WTC11 (cell line): ENCODE measurements at regions not wholly inside any gene's neighbourhood (a gene's known extent, or its start where the extent isn't known, plus 50 kb on each side); places are given as distances from the start of the nearest gene placed in this dataset.

Experiments used
- ATAC-seq: fragments of 200-7000 bp; cut with Tn5 transposase; 2 replicates; pipeline ENCODE4 v1.10.0; 2021; ENCODE audit warnings: mild to moderate bottlenecking, moderate library complexity
- CTCF ChIA-PET: fragments of 300-600 bp; sonication (Branson Sonifier 250); formaldehyde crosslinking; loops from one replicate; lab custom pipeline; 2021; ENCODE audit warnings: antibody characterized with exemption; lab: Charles Lee
- POLR2A ChIA-PET: fragments of 350-600 bp; sonication (Branson Sonifier 250); formaldehyde crosslinking; loops from one replicate; lab custom pipeline; 2021; ENCODE audit warnings: antibody characterized with exemption; lab: Charles Lee
- DNase-seq: peaks from one replicate; pipeline ENCODE4 v3.0.0; 2021; ENCODE audit warnings: low spot score
- H3K27ac Mint-ChIP-seq: 2 replicates; pipeline ENCODE4 v1.8.0; 2021; ENCODE audit warnings: mixed read lengths
- H3K27me3 Mint-ChIP-seq: 2 replicates; pipeline ENCODE4 v1.8.0; 2021; ENCODE audit warnings: low read depth, mild to moderate bottlenecking, moderate library complexity, mixed read lengths
- H3K36me3 Mint-ChIP-seq: 2 replicates; pipeline ENCODE4 v1.8.0; 2021; ENCODE audit warnings: mixed read lengths
- H3K4me1 Mint-ChIP-seq: 2 replicates; pipeline ENCODE4 v1.8.0; 2022; ENCODE audit warnings: mixed read lengths
- H3K4me3 Mint-ChIP-seq: 2 replicates; pipeline ENCODE4 v1.8.0; 2021; ENCODE audit warnings: mild to moderate bottlenecking, moderate library complexity, mixed read lengths
- H3K9me3 Mint-ChIP-seq: 2 replicates; pipeline ENCODE4 v1.8.0; 2021; ENCODE audit warnings: mixed read lengths
- ARID4B ChIP-seq: sonication (generic); formaldehyde crosslinking; IDR thresholded peaks from 2 replicates; pipeline ENCODE4 v1.8.0; 2023; ENCODE audit warnings: missing genetic modification reagents, mild to moderate bottlenecking, borderline replicate concordance
- E2F1 ChIP-seq: sonication (generic); formaldehyde crosslinking; IDR thresholded peaks from 2 replicates; pipeline ENCODE4 v1.8.0; 2022; ENCODE audit warnings: mild to moderate bottlenecking, missing genetic modification reagents
- GABPB1 ChIP-seq: sonication (generic); formaldehyde crosslinking; IDR thresholded peaks from 2 replicates; pipeline ENCODE4 v1.8.1; 2023; ENCODE audit warnings: mild to moderate bottlenecking, missing genetic modification reagents
- JUN ChIP-seq: sonication (generic); formaldehyde crosslinking; IDR thresholded peaks from 2 replicates; pipeline ENCODE4 v1.8.0; 2023; ENCODE audit warnings: mild to moderate bottlenecking, missing genetic modification reagents
- MXD4 ChIP-seq: fragments of 250-450 bp; sonication (Bioruptor Pico); IDR thresholded peaks from 2 replicates; pipeline ENCODE4 v1.8.0; 2021; ENCODE audit warnings: mild to moderate bottlenecking, moderate library complexity, borderline replicate concordance
- PRDM15 ChIP-seq: sonication (generic); formaldehyde crosslinking; IDR thresholded peaks from 2 replicates; pipeline ENCODE4 v1.8.0; 2022; ENCODE audit warnings: missing genetic modification reagents
- RELA ChIP-seq: sonication (generic); formaldehyde crosslinking; IDR thresholded peaks from 2 replicates; pipeline ENCODE4 v1.8.1; 2022; ENCODE audit warnings: missing genetic modification reagents, mild to moderate bottlenecking, borderline replicate concordance
- SMAD4 ChIP-seq: sonication (generic); formaldehyde crosslinking; IDR thresholded peaks from 2 replicates; pipeline ENCODE4 v1.8.0; 2022; ENCODE audit warnings: mild to moderate bottlenecking, missing genetic modification reagents
- STAT6 ChIP-seq: sonication (generic); formaldehyde crosslinking; conservative IDR thresholded peaks from 2 replicates; pipeline ENCODE4 v1.8.1; 2023; ENCODE audit warnings: mild to moderate bottlenecking, low read depth, missing genetic modification reagents, moderate library complexity
- ZNF138 ChIP-seq: sonication (generic); formaldehyde crosslinking; conservative IDR thresholded peaks from 2 replicates; pipeline ENCODE4 v1.8.1; 2022; ENCODE audit warnings: mild to moderate bottlenecking, moderate library complexity, missing genetic modification reagents
- ZNF263 ChIP-seq: sonication (generic); formaldehyde crosslinking; IDR thresholded peaks from 2 replicates; pipeline ENCODE4 v1.8.1; 2022; ENCODE audit warnings: low read depth, mild to moderate bottlenecking, moderate library complexity, missing genetic modification reagents
- ZSCAN18 ChIP-seq: fragments of 250-450 bp; sonication (Bioruptor Pico); IDR thresholded peaks from 2 replicates; pipeline ENCODE4 v2.1.2; 2022; ENCODE audit warnings: mild to moderate bottlenecking, moderate library complexity
- TF ChIP-seq, protein P1 (sequence below): sonication (generic); formaldehyde crosslinking; IDR thresholded peaks from 2 replicates; pipeline ENCODE4 v1.8.1; 2023; ENCODE audit warnings: mild to moderate bottlenecking, moderate library complexity, missing genetic modification reagents

- H3K9me3 Mint-ChIP-seq = no peaks in the 10 kb centered on the region
- no peaks in the 10 kb centered on the region for H3K36me3 Mint-ChIP-seq
- DNase-seq = no peak
- POLR2A ChIA-PET = no interaction called here
- TF ChIP-seq GABPB1 (CRISPR knock-in tag) (no peak), RELA (CRISPR knock-in tag) (no peak), ZSCAN18 (CRISPR knock-in tag) (no peak), ARID4B (CRISPR knock-in tag) (no peak), MXD4 (CRISPR knock-in tag) (no peak), ZNF263 (CRISPR knock-in tag) (no peak), JUN (CRISPR knock-in tag) (no peak), E2F1 (CRISPR knock-in tag) (no peak), ZNF138 (CRISPR knock-in tag) (no peak), PRDM15 (CRISPR knock-in tag) (no peak), SMAD4 (CRISPR knock-in tag) (no peak), STAT6 (no peak)
- TF ChIP-seq, protein P1, sequence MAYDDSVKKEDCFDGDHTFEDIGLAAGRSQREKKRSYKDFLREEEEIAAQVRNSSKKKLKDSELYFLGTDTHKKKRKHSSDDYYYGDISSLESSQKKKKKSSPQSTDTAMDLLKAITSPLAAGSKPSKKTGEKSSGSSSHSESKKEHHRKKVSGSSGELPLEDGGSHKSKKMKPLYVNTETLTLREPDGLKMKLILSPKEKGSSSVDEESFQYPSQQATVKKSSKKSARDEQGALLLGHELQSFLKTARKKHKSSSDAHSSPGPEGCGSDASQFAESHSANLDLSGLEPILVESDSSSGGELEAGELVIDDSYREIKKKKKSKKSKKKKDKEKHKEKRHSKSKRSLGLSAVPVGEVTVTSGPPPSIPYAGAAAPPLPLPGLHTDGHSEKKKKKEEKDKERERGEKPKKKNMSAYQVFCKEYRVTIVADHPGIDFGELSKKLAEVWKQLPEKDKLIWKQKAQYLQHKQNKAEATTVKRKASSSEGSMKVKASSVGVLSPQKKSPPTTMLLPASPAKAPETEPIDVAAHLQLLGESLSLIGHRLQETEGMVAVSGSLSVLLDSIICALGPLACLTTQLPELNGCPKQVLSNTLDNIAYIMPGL = no peak
- H3K27me3 Mint-ChIP-seq = peaks cover 13% of the 10 kb centered on the region
- H3K4me3 Mint-ChIP-seq = no peak overlapping the region
- peaks cover 20% of the 10 kb centered on the region for H3K4me1 Mint-ChIP-seq
- no peak overlapping the region for H3K27ac Mint-ChIP-seq
- CTCF ChIA-PET = interaction anchor here (0.8 to 1.4 kb wide), 2 partner anchors 62 to 82 kb away, joined by 3 to 4 read pairs; no protein-coding TSS in a partner anchor
- ATAC-seq = peak; percentile 27; the same call in 1 of the 2 replicates
Observed at GRCh38 chr2:120614901-120615300, 120.8 kb upstream of the GLI2 start.
